Natural killer cell (primary cell): ENCODE measurements at regions not wholly inside any gene's neighbourhood (a gene's known extent, or its start where the extent isn't known, plus 50 kb on each side); places are given as distances from the start of the nearest gene placed in this dataset.
A peak's percentile ranks its signal among the peaks of the same experiment; 100 is the strongest.

Source experiments
- ATAC-seq, 3 donors: fragments of 150-1000 bp in 2 of 3; fragments of 200-7000 bp in 1 of 3; cut with Tn5 transposase; 1 replicate in 1 of 3; 2 replicates in 2 of 3; pipeline ENCODE4 v1.10.0; 2021; ENCODE audit warnings: mild to moderate bottlenecking in 2 of 3, moderate library complexity in 2 of 3
- DNase-seq, 2 donors: peaks; one replicate each; pipeline versions ENCODE4 v3.0.0 to v3.0.0-alpha.2; 2013 to 2021; ENCODE audit warnings: mixed read lengths in 1 of 2
- H3K27ac ChIP-seq: one replicate; pipeline ENCODE4 v1.5.1; 2013; ENCODE audit warnings: mild to moderate bottlenecking, low read length
- H3K27me3 ChIP-seq: one replicate; pipeline ENCODE4 v1.6.1; 2013; ENCODE audit warnings: low read length; ENCODE audit not compliant: control insufficient read depth, insufficient read depth
- H3K36me3 ChIP-seq: one replicate; pipeline ENCODE4 v1.6.1; 2013; ENCODE audit warnings: low read length; ENCODE audit not compliant: control insufficient read depth, insufficient read depth
- H3K4me1 ChIP-seq: one replicate; pipeline ENCODE4 v1.6.1; 2013; ENCODE audit warnings: low read length; ENCODE audit not compliant: control insufficient read depth, insufficient read depth
- H3K4me3 ChIP-seq: one replicate; pipeline ENCODE4 v1.5.1; 2013; ENCODE audit warnings: low read length
- H3K9me3 ChIP-seq: one replicate; pipeline ENCODE4 v1.6.1; 2013; ENCODE audit warnings: low read length; ENCODE audit not compliant: control insufficient read depth, insufficient read depth
- H3K27ac Mint-ChIP-seq, 2 donors: one replicate each; pipeline ENCODE4 v1.8.0; 2022; ENCODE audit warnings: mild to moderate bottlenecking in 2 of 2, mixed read lengths in 2 of 2, moderate library complexity in 1 of 2
- H3K27me3 Mint-ChIP-seq, 2 donors: one replicate each; pipeline ENCODE4 v1.8.0; 2022; ENCODE audit warnings: low read depth in 2 of 2, mixed read lengths in 2 of 2
- H3K36me3 Mint-ChIP-seq: one replicate; pipeline ENCODE4 v1.8.0; 2022; ENCODE audit warnings: mixed read lengths
- H3K4me1 Mint-ChIP-seq, 2 donors: one replicate each; pipeline ENCODE4 v1.8.0; 2022; ENCODE audit warnings: mixed read lengths in 2 of 2
- H3K4me3 Mint-ChIP-seq: one replicate; pipeline ENCODE4 v1.8.0; 2022; ENCODE audit warnings: mild to moderate bottlenecking, moderate library complexity, mixed read lengths
- H3K9me3 Mint-ChIP-seq, 2 donors: one replicate each; pipeline ENCODE4 v1.8.0; 2022; ENCODE audit warnings: mixed read lengths in 2 of 2
- CTCF ChIP-seq: fragments of 200-600 bp; IDR thresholded peaks from one replicate; pipeline ENCODE4 v1.8.0; 2022; ENCODE audit warnings: antibody characterized with exemption
- WGBS: methylation state at CpG from one replicate; pipeline ENCODE4 v1.1.7; 2013; ENCODE audit warnings: missing lambda C conversion rate; ENCODE audit not compliant: insufficient coverage; 5-methylcytosine and 5-hydroxymethylcytosine counted together
- intact Hi-C: fragments of 100-400 bp; cut with micrococcal nuclease; formaldehyde crosslinking; loops from one replicate; pipeline ENCODE4 v1.14.2; 2022

GRCh38 chrX:51813886-51814460 lies 70.7 kb downstream of the GSPT2 start:
- Histone ChIP-seq H3K4me3 (no peak overlapping the region), H3K27ac (no peak overlapping the region), H3K4me1 (no peaks in the 10 kb centered on the region), H3K27me3 (no peaks in the 10 kb centered on the region), H3K9me3 (no peaks in the 10 kb centered on the region), H3K36me3 (no peaks in the 10 kb centered on the region)
- Mint-ChIP-seq H3K4me1 (peaks cover 15 to 20% of the 10 kb centered on the region in 2 donors), H3K4me3 (no peak overlapping the region), H3K9me3 (no peaks in the 10 kb centered on the region), H3K27ac (no peak overlapping the region), H3K36me3 (no peaks in the 10 kb centered on the region), H3K27me3 (no peaks in the 10 kb centered on the region)
- intact Hi-C loops = no loop called here
- no peak for ATAC-seq
- TF ChIP-seq CTCF = no peak
- no peak for DNase-seq
- WGBS = 100% methylated on average over 11 of the region's 12 CpGs

GRCh38 chrX:51824061-51824460 lies 69.4 kb upstream of the MAGED1 start:
- TF ChIP-seq CTCF = no peak
- Mint-ChIP-seq H3K36me3 (no peaks in the 10 kb centered on the region), H3K4me1 (peaks cover 16 to 40% of the 10 kb centered on the region in 2 donors), H3K27me3 (no peaks in the 10 kb centered on the region), H3K4me3 (no peak overlapping the region), H3K27ac (peak overlapping the region in 1 of 2 donors; percentile 30), H3K9me3 (no peaks in the 10 kb centered on the region)
- Histone ChIP-seq H3K4me1 (peaks cover 3% of the 10 kb centered on the region), H3K27me3 (no peaks in the 10 kb centered on the region), H3K36me3 (no peaks in the 10 kb centered on the region), H3K4me3 (no peak overlapping the region), H3K9me3 (no peaks in the 10 kb centered on the region), H3K27ac (no peak overlapping the region)
- no peak for DNase-seq
- no peak for ATAC-seq
- intact Hi-C loops = no loop called here
- no CpG with 5 or more reads among the region's 1 CpG for WGBS

GRCh38 chrX:51825436-51825835 lies 68.0 kb upstream of the MAGED1 start:
- H3K36me3 ChIP-seq = no peaks in the 10 kb centered on the region
- no peak for TF ChIP-seq CTCF
- intact Hi-C loops = no loop called here
- H3K27me3 ChIP-seq = no peaks in the 10 kb centered on the region
- no peaks in the 10 kb centered on the region for H3K9me3 ChIP-seq
- ATAC-seq = peak in 1 of 3 donors; percentile 34
- H3K27me3 Mint-ChIP-seq = no peaks in the 10 kb centered on the region
- WGBS = 29% methylated on average over 2 of the region's 3 CpGs
- DNase-seq = no peak
- H3K27ac ChIP-seq = no peak overlapping the region
- peak overlapping the region in 1 of 2 donors; percentile 55 for H3K27ac Mint-ChIP-seq
- peaks cover 3% of the 10 kb centered on the region for H3K4me1 ChIP-seq
- no peak overlapping the region for H3K4me3 ChIP-seq
- H3K9me3 Mint-ChIP-seq = no peaks in the 10 kb centered on the region
- peaks cover 16 to 40% of the 10 kb centered on the region in 2 donors for H3K4me1 Mint-ChIP-seq
- no peak overlapping the region for H3K4me3 Mint-ChIP-seq
- no peaks in the 10 kb centered on the region for H3K36me3 Mint-ChIP-seq

GRCh38 chrX:51834076-51834475 lies 59.3 kb upstream of the MAGED1 start:
- Histone ChIP-seq H3K36me3 (no peaks in the 10 kb centered on the region), H3K9me3 (no peaks in the 10 kb centered on the region), H3K4me3 (no peak overlapping the region), H3K27me3 (no peaks in the 10 kb centered on the region), H3K4me1 (no peaks in the 10 kb centered on the region), H3K27ac (no peak overlapping the region)
- no CpG with 5 or more reads among the region's 1 CpG for WGBS
- intact Hi-C loops = no loop called here
- H3K4me1 Mint-ChIP-seq = peaks cover 7 to 12% of the 10 kb centered on the region in 2 donors
- DNase-seq (no peak), ATAC-seq (no peak)
- H3K4me3 Mint-ChIP-seq = no peak overlapping the region
- H3K36me3 Mint-ChIP-seq = no peaks in the 10 kb centered on the region
- peak overlapping the region in 1 of 2 donors; percentile 64 for H3K27ac Mint-ChIP-seq
- H3K27me3 Mint-ChIP-seq = no peaks in the 10 kb centered on the region
- no peaks in the 10 kb centered on the region for H3K9me3 Mint-ChIP-seq
- TF ChIP-seq CTCF = no peak
